ENCODE measurements at regions not wholly inside any gene's neighbourhood (a gene's known extent, or its start where the extent isn't known, plus 50 kb on each side); places are given as distances from the start of the nearest gene placed in this dataset.

GRCh38 chr3:181278468-181279238 is 289.1 kb upstream of the DNAJC19 start:
- TF ChIP-seq POLR2AphosphoS5 (IDR thresholded peaks at IDR 0.05) = no peak
- no peak for TF ChIP-seq EZH2 (IDR thresholded peaks at IDR 0.05; ENCODE audit: borderline replicate concordance, insufficient read depth, low read length, poor library complexity, severe bottlenecking)
- no peak for TF ChIP-seq EP300 (conservative IDR thresholded peaks at IDR 0.05; ENCODE audit: poor library complexity, severe bottlenecking)
- no peak for TF ChIP-seq SMC3 (conservative IDR thresholded peaks at IDR 0.05; ENCODE audit: poor library complexity)
- peak; percentile 32 for TF ChIP-seq CTCF (IDR thresholded peaks at IDR 0.05; ENCODE audit: poor library complexity, severe bottlenecking)
- TF ChIP-seq RAD21 (conservative IDR thresholded peaks at IDR 0.05) = peak; percentile 29
- no peak for TF ChIP-seq TAF1 (IDR thresholded peaks at IDR 0.05; ENCODE audit: low read depth)

Data from neural cell (in vitro differentiated cells).